Heart left ventricle (tissue), 16 donors: ENCODE measurements at regions not wholly inside any gene's neighbourhood (a gene's known extent, or its start where the extent isn't known, plus 50 kb on each side); places are given as distances from the start of the nearest gene placed in this dataset.

Experiments
- ATAC-seq, 4 donors: fragments of 200-7000 bp; cut with Tn5 transposase; one replicate each; pipeline ENCODE4 v1.9.1; 2020 to 2022; ENCODE audit warnings: moderate library complexity in 4 of 4, mild to moderate bottlenecking in 3 of 4, moderate number of reproducible peaks in 1 of 4
- DNase-seq, 5 donors: peaks; one replicate each; pipeline ENCODE4 v3.0.0-alpha.2; 2020
- H3K27ac ChIP-seq, 12 donors: fragments of 200-600 bp; sonication (generic) in 4 of 12; one replicate each; pipeline versions ENCODE4 v1.5.0 to v1.8.0; 2016 to 2022; ENCODE audit warnings: mild to moderate bottlenecking in 2 of 12
- H3K27me3 ChIP-seq, 9 donors: fragments of 200-600 bp; sonication (generic) in 2 of 9; one replicate each; pipeline versions ENCODE4 v1.5.1 to v1.8.0; 2016 to 2022; ENCODE audit warnings: mild to moderate bottlenecking in 3 of 9
- H3K36me3 ChIP-seq, 9 donors: fragments of 200-600 bp; sonication (generic) in 2 of 9; one replicate each; pipeline versions ENCODE4 v1.5.0 to v1.8.0; 2018 to 2022; ENCODE audit warnings: mild to moderate bottlenecking in 2 of 9
- H3K4me1 ChIP-seq, 12 donors: fragments of 200-600 bp; sonication (generic) in 4 of 12; one replicate each; pipeline versions ENCODE4 v1.5.0 to v1.8.0; 2016 to 2022; ENCODE audit warnings: mild to moderate bottlenecking in 3 of 12
- H3K4me3 ChIP-seq, 12 donors: fragments of 200-600 bp; sonication (generic) in 4 of 12; one replicate each; pipeline versions ENCODE4 v1.5.0 to v1.8.0; 2017 to 2022; ENCODE audit warnings: mild to moderate bottlenecking in 9 of 12, moderate library complexity in 4 of 12
- H3K9me3 ChIP-seq, 12 donors: fragments of 200-600 bp; sonication (generic) in 4 of 12; one replicate each; pipeline versions ENCODE4 v1.5.0 to v1.8.0; 2016 to 2022; ENCODE audit warnings: mild to moderate bottlenecking in 1 of 12
- POLR2A ChIP-seq, 2 donors: fragments of 450-650 bp; IDR thresholded peaks; one replicate each; pipeline ENCODE4 v1.6.1; 2017; ENCODE audit warnings: antibody characterized with exemption in 2 of 2, mild to moderate bottlenecking in 2 of 2, moderate library complexity in 2 of 2
- WGBS, 4 donors: extraction: QIAGEN DNeasy Blood & Tissue Kit in 2 of 4; methylation state at CpG; one replicate each; pipeline versions ENCODE4 v1.1.5 to v1.1.7; 2013 to 2018; 5-methylcytosine and 5-hydroxymethylcytosine counted together
- intact Hi-C, 10 donors: fragments of 100-400 bp; cut with DNase I; formaldehyde crosslinking; loops; one replicate each; pipeline versions ENCODE4 v1.11.1 to v1.14.2; 2022
- TF ChIP-seq, protein P1 (sequence below), 12 donors: fragments of 200-600 bp; sonication (generic) in 4 of 12; IDR thresholded peaks; one replicate each; pipeline versions ENCODE4 v1.5.0 to v1.8.0; 2018 to 2022; ENCODE audit warnings: antibody characterized with exemption in 12 of 12, mild to moderate bottlenecking in 5 of 12
- donor health status: ischemic (EF 13 %, LVEDD 7.1; RV severe dilation, severe dysfunction).
- donor health status: healthy with polysubstance abuse.
- donor health status: DM: no; HTN: yes; CAD: no.
- donor health status: DM: no; HTN: no; CAD: no.
- donor health status: ischemic (EF 25% LVEDD 6.9; RV normal size, moderate dysfunction).
- donor health status: ischemic (EF 25% LVEDD 5.7; RV mildly dilated, moderate dysfunction).
- donor health status: healthy.
- donor health status: DM: yes; HTN: yes; CAD: no.
- donor health status: ischemic (EF 35%, LVEDD 5.7; RV mildly dilated, moderate dysfunction).
- donor health status: nonischemic (EF 11% LVEDD 7.7; RV severe dilation, severe dysfunction).
- donor health status: DM: yes; HTN: yes; CAD: no.
- donor health status: PGD.
- donor health status: ischemic (EF 29% LVEDD 5.4; RV normal size, mild dysfunction).
- donor health status: nonischemic (EF 23%, LVEDD 6.1; RV moderate dilation, normal function).

DNA sequence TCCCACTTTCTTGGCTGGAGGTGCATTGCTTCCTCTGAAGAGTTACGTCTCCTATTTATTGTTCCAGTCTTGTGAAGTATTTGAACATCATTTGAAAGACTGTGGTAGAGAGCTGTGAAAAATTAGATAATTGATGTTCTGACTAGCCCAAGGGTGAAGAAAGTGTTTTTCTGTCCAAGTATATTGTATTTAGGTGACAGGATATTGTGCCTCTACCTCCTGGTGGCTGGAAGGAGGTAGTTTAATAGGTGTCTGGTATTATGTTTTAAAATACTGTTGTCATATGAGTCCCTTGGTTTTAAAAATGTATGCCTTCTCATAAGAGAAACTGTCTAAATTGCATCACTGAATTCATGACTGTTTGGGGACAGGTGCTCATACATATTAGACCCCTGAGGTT, 226.0 kb downstream of the SPRY1 start:
- Histone ChIP-seq H3K36me3 (no peaks in the 10 kb centered on the region), H3K4me1 (peaks cover 0 to 31% (median 15%) of the 10 kb centered on the region in 12 donors), H3K27me3 (no peaks in the 10 kb centered on the region), H3K9me3 (no peaks in the 10 kb centered on the region), H3K4me3 (no peak overlapping the region), H3K27ac (no peak overlapping the region)
- WGBS, 4 donors: 74 to 88% (median 80%) methylated on average over 1 of the region's 1 CpG
- intact Hi-C loops: no loop called here
- no peak for TF ChIP-seq POLR2A (IDR thresholded peaks at IDR 0.05)
- TF ChIP-seq, protein P1, sequence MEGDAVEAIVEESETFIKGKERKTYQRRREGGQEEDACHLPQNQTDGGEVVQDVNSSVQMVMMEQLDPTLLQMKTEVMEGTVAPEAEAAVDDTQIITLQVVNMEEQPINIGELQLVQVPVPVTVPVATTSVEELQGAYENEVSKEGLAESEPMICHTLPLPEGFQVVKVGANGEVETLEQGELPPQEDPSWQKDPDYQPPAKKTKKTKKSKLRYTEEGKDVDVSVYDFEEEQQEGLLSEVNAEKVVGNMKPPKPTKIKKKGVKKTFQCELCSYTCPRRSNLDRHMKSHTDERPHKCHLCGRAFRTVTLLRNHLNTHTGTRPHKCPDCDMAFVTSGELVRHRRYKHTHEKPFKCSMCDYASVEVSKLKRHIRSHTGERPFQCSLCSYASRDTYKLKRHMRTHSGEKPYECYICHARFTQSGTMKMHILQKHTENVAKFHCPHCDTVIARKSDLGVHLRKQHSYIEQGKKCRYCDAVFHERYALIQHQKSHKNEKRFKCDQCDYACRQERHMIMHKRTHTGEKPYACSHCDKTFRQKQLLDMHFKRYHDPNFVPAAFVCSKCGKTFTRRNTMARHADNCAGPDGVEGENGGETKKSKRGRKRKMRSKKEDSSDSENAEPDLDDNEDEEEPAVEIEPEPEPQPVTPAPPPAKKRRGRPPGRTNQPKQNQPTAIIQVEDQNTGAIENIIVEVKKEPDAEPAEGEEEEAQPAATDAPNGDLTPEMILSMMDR (IDR thresholded peaks at IDR 0.05): no peak
- no peak for DNase-seq
- ATAC-seq: no peak

DNA sequence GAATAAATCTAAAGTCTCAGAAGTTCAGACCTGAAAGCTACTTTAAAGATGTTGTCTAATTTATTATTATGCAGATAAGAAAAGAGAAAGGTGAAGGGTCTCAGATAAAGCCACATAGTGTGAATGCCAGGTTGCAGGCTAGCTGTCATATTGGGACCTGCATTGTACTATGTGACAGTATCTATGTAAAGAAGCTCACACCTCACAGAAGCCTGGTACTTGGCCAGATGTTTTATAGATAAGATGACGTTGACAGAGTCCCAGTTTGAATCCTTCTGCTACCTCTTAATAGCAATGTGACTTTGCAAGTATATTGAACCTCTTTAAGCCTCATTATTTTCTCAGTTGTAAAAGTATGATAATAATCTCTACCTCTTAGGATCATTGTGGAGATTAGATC, 227.0 kb downstream of the SPRY1 start:
- no peaks in the 10 kb centered on the region for H3K36me3 ChIP-seq
- TF ChIP-seq, protein P1 (IDR thresholded peaks at IDR 0.05): no peak
- TF ChIP-seq POLR2A (IDR thresholded peaks at IDR 0.05): no peak
- H3K27me3 ChIP-seq: no peaks in the 10 kb centered on the region
- no peak overlapping the region for H3K27ac ChIP-seq
- intact Hi-C loops: no loop called here
- no peaks in the 10 kb centered on the region for H3K9me3 ChIP-seq
- ATAC-seq (no peak), DNase-seq (no peak)
- H3K4me1 ChIP-seq: peaks cover 0 to 21% (median 14%) of the 10 kb centered on the region in 12 donors
- H3K4me3 ChIP-seq: no peak overlapping the region
- WGBS, 4 donors: 13 to 19% (median 17%) methylated on average over 1 of the region's 1 CpG

DNA sequence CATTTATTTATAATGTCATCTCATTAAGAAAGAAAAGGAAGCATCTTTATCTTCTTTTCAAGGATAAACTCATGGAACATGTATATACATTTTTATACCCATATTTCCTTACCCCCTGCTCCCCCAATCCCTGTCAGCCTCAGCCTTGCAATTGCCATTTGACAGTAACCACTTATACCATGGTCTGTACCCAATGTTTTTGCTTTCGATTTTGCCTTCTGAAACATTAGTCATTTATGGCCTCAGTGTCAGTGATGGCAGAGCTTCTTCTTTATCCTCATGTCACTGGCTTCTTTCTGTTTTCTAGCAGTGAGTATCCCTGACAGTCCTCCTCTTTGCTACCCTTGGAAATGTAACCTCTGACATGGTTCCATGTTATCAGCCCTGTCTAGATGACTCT, 228.4 kb downstream of the SPRY1 start:
- Histone ChIP-seq H3K27ac (no peak overlapping the region), H3K36me3 (no peaks in the 10 kb centered on the region), H3K9me3 (no peaks in the 10 kb centered on the region), H3K4me1 (peaks cover 0 to 20% (median 14%) of the 10 kb centered on the region in 12 donors), H3K27me3 (no peaks in the 10 kb centered on the region), H3K4me3 (no peak overlapping the region)
- 74 to 83% (median 78%) methylated on average over 1 of the region's 1 CpG for WGBS, 4 donors
- TF ChIP-seq, protein P1 (IDR thresholded peaks at IDR 0.05): no peak
- no peak for TF ChIP-seq POLR2A (IDR thresholded peaks at IDR 0.05)
- ATAC-seq (no peak), DNase-seq (no peak)
- intact Hi-C loops: no loop called here

DNA sequence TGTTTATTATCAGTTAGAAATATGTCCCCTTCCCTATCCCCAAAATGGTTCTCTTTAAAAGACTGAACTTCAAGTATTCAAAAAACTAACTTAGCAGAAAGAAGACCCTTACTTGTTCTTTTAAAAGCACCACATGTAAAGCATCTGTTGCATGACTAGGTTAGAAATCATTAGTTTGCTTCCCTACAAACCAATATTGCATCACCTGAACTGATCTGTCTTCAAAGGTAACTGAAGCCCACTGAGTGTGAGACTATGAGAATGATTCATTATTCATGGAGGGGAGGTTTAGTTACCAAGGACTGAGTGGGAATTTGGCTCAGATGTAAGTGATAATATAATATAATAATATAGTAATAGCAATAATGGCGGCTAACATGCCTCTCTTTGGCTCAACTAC, 231.7 kb downstream of the SPRY1 start:
- ATAC-seq: no peak
- Histone ChIP-seq H3K36me3 (no peaks in the 10 kb centered on the region), H3K4me1 (peaks cover 0 to 4% (median 0%) of the 10 kb centered on the region in 12 donors), H3K27ac (no peak overlapping the region), H3K4me3 (no peak overlapping the region), H3K27me3 (no peaks in the 10 kb centered on the region), H3K9me3 (no peaks in the 10 kb centered on the region)
- 94 to 100% (median 99%) methylated on average over 1 of the region's 1 CpG for WGBS, 4 donors
- intact Hi-C loops: no loop called here
- TF ChIP-seq, protein P1 (IDR thresholded peaks at IDR 0.05): no peak
- no peak for TF ChIP-seq POLR2A (IDR thresholded peaks at IDR 0.05)
- DNase-seq: no peak
